GM06990 (cell line): ENCODE measurements at regions not wholly inside any gene's neighbourhood (a gene's known extent, or its start where the extent isn't known, plus 50 kb on each side); places are given as distances from the start of the nearest gene placed in this dataset.

Experiments
- DNase-seq: peaks from one replicate; pipeline ENCODE4 v3.0.0-alpha.2; 2011; ENCODE audit not compliant: insufficient read length; ENCODE audit errors: extremely low read depth
- H3K27me3 ChIP-seq: replicated peaks from 2 replicates; pipeline ENCODE4 v1.6.0; 2011; ENCODE audit warnings: low read length; ENCODE audit not compliant: control insufficient read depth, insufficient read depth
- H3K36me3 ChIP-seq: 2 replicates; pipeline ENCODE4 v1.5.1; 2011; ENCODE audit warnings: low read length; ENCODE audit not compliant: control insufficient read depth, insufficient read depth
- H3K4me3 ChIP-seq: replicated peaks from 2 replicates; pipeline ENCODE4 v1.5.1; 2011; ENCODE audit warnings: low read depth, mild to moderate bottlenecking, control low read depth, low read length
- CTCF ChIP-seq: IDR thresholded peaks from 2 replicates; pipeline ENCODE4 v1.5.1; 2011; ENCODE audit warnings: low read length, control low read depth, mild to moderate bottlenecking, inconsistent platforms; ENCODE audit not compliant: insufficient read depth, poor library complexity, severe bottlenecking

DNA sequence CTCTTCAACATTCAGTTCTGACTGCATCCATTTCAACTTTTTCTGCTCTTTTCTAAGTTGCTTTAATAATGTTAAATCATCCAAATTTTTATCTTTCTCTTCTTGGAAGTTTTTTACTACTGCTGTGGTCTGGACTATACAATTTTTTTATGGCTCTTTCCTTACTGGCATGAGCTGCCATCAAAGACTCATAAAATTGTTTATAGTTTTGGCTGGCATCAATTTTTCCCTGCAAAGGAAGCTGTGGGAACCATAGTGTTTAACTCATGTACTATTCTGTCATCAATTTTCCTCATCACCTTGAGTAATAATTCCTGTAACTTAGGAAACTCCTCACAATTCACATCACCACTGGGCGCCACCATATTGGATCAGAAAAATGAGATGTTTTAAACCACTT lies 77.6 kb upstream of the A1CF start:
- no peak overlapping the region for H3K4me3 ChIP-seq
- no peaks in the 10 kb centered on the region for H3K27me3 ChIP-seq
- TF ChIP-seq CTCF: no peak
- no peaks in the 10 kb centered on the region for H3K36me3 ChIP-seq
- no peak for DNase-seq

GRCh38 chr10:50968386-50969091 lies 83.1 kb upstream of the A1CF start:
- no peak for DNase-seq
- H3K4me3 ChIP-seq: no peak overlapping the region
- no peaks in the 10 kb centered on the region for H3K36me3 ChIP-seq
- H3K27me3 ChIP-seq: no peaks in the 10 kb centered on the region
- TF ChIP-seq CTCF: no peak

DNA sequence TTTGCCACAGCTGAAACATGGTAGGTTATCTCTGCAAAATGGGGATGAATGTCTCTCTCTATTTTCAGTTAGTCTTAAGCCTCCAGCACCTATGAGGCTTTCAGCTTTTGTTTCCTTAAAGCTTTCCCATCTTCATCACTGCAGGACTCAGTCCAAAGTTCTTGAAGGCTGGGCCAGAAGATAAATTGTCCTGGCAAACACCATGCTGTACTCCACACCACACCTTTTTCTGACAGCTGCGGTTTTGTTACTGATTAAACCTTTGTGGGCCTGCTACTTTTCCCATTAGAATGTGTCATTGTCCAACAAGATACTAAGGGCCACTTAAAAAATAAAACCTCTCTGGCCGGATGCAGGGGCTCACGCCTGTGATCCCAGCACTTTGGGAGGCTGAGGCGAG lies 87.2 kb upstream of the A1CF start:
- Histone ChIP-seq H3K27me3 (no peaks in the 10 kb centered on the region), H3K4me3 (no peak overlapping the region), H3K36me3 (no peaks in the 10 kb centered on the region)
- DNase-seq: no peak
- TF ChIP-seq CTCF: no peak

GRCh38 chr10:50981385-50981784 lies 92.9 kb upstream of the PRKG1 start:
- H3K27me3 ChIP-seq: no peaks in the 10 kb centered on the region
- TF ChIP-seq CTCF: no peak

DNA sequence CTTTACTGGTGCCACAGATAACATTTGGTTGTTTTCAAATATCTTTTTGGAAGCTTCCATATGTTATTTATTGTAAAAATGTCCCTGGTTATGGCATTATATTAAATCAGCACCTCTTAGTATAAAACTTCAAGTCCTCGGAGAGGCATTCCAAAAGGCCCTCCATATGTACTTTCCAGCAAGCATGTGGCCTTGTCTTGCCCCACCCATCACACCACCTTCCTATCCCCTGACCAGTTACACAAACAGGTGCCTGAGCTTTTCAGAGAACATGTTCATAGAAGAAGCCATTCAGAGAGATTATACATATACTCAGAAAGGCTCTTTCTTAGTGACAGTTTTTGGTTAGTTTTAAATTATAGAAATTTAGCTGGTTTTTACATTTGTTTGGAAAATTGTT lies 92.4 kb upstream of the PRKG1 start:
- H3K27me3 ChIP-seq: no peaks in the 10 kb centered on the region
- no peak for DNase-seq
- H3K4me3 ChIP-seq: no peak overlapping the region
- TF ChIP-seq CTCF: no peak
- H3K36me3 ChIP-seq: no peaks in the 10 kb centered on the region

More at GRCh38 chr10:50981385-50981784, 92.9 kb upstream of the PRKG1 start:
- H3K4me3 ChIP-seq: no peak overlapping the region
- DNase-seq: no peak
- no peaks in the 10 kb centered on the region for H3K36me3 ChIP-seq

DNA sequence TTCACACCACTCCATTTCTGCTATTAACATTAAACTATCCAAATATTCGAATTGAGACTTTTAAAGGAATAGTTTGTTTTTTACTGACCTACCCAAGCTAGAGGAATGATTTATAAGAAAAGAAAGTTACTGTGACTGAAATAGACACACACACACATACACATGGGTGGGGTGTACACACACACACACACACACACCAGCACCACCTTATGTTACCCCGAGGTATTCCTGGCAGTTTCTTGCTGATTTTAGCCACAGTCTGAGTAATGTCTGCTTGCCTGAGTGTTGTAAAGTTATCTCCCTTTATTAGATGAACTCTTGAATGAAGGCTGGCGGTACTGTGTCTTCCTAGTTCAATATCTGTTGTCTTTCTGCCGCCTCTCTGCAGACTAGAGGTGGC lies 91.3 kb upstream of the PRKG1 start:
- no peak for TF ChIP-seq CTCF
- Histone ChIP-seq H3K4me3 (no peak overlapping the region), H3K27me3 (no peaks in the 10 kb centered on the region), H3K36me3 (no peaks in the 10 kb centered on the region)
- DNase-seq: no peak
